ENCODE measurements at regions not wholly inside any gene's neighbourhood (a gene's known extent, or its start where the extent isn't known, plus 50 kb on each side); places are given as distances from the start of the nearest gene placed in this dataset.

DNA sequence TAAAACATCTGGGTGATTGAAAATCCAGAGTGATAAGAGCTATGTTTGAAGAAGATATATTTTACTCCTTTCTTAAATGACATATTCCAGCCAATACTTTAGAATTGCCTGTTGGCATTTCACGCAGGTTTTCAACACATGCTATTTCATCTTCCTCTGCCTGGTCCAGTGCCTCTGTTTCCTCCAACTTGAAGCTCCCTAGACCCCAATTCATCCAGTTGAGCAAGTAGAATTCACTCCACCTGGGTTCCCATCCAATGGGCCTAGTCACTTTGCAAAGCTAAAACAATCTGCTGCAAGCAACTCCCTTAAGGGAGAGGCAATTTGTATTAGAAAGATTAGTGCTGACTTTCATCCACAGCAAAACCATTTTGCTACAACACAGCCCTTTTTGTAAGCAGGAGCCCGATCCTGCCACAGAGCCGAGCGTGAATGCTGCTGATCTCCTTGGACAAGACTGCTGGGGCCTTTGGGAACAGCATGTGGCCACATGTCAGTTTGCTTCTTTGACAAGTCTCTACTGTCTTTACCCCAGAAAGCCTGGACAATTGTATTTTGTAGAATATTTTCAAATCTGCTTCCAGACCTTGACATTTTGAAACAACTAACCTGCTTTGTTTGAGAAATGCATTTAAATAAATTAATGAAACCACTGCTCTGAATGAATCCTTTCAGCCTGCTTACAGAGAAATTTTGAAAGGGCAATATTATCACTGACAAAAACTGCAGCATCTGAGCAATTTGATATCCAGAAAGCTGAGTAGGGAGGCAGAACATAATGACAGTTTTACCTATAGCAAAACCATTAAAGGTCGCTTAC is 259.1 kb downstream of the TDRD15 start:
- Mint-ChIP-seq H3K36me3 (no peaks in the 10 kb centered on the region), H3K27me3 (ENCODE audit: low read depth) (no peaks in the 10 kb centered on the region), H3K9me3 (peaks cover 25% of the 10 kb centered on the region), H3K4me1 (no peaks in the 10 kb centered on the region), H3K4me3 (no peak overlapping the region), H3K27ac (no peak overlapping the region)
- POLR2A ChIA-PET, result no interaction called here
- CTCF ChIA-PET, result interaction anchor here (0.8 kb wide), 1 partner anchor 12 kb away, joined by 3 read pairs; no protein-coding TSS in a partner anchor
- DNase-seq (ENCODE audit: low spot score), result no peak
- TF ChIP-seq SP1 (CRISPR knock-in tag; conservative IDR thresholded peaks at IDR 0.05) (no peak), ZNF317 (CRISPR knock-in tag; IDR thresholded peaks at IDR 0.05; ENCODE audit: borderline replicate concordance, low read depth) (no peak), ZNF219 (CRISPR knock-in tag; IDR thresholded peaks at IDR 0.05; ENCODE audit: borderline replicate concordance) (no peak), MYBL2 (CRISPR knock-in tag; IDR thresholded peaks at IDR 0.05) (no peak), SMAD4 (CRISPR knock-in tag; IDR thresholded peaks at IDR 0.05) (no peak), SMAD3 (CRISPR knock-in tag; IDR thresholded peaks at IDR 0.05; ENCODE audit: borderline replicate concordance) (no peak), NFYB (CRISPR knock-in tag; conservative IDR thresholded peaks at IDR 0.05; ENCODE audit: low read depth) (no peak), FOXK1 (CRISPR knock-in tag; IDR thresholded peaks at IDR 0.05) (no peak), NFE2L1 (CRISPR knock-in tag; IDR thresholded peaks at IDR 0.05) (no peak), ZNF416 (CRISPR knock-in tag; IDR thresholded peaks at IDR 0.05) (no peak), FOXP1 (CRISPR knock-in tag; IDR thresholded peaks at IDR 0.05; ENCODE audit: borderline replicate concordance) (no peak), ZNF263 (CRISPR knock-in tag; IDR thresholded peaks at IDR 0.05; ENCODE audit: low read depth) (no peak)
- TF ChIP-seq, protein P1, sequence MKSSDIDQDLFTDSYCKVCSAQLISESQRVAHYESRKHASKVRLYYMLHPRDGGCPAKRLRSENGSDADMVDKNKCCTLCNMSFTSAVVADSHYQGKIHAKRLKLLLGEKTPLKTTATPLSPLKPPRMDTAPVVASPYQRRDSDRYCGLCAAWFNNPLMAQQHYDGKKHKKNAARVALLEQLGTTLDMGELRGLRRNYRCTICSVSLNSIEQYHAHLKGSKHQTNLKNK (CRISPR knock-in tag; IDR thresholded peaks at IDR 0.05), result no peak
- TF ChIP-seq, protein P2, sequence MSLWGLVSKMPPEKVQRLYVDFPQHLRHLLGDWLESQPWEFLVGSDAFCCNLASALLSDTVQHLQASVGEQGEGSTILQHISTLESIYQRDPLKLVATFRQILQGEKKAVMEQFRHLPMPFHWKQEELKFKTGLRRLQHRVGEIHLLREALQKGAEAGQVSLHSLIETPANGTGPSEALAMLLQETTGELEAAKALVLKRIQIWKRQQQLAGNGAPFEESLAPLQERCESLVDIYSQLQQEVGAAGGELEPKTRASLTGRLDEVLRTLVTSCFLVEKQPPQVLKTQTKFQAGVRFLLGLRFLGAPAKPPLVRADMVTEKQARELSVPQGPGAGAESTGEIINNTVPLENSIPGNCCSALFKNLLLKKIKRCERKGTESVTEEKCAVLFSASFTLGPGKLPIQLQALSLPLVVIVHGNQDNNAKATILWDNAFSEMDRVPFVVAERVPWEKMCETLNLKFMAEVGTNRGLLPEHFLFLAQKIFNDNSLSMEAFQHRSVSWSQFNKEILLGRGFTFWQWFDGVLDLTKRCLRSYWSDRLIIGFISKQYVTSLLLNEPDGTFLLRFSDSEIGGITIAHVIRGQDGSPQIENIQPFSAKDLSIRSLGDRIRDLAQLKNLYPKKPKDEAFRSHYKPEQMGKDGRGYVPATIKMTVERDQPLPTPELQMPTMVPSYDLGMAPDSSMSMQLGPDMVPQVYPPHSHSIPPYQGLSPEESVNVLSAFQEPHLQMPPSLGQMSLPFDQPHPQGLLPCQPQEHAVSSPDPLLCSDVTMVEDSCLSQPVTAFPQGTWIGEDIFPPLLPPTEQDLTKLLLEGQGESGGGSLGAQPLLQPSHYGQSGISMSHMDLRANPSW (CRISPR knock-in tag; conservative IDR thresholded peaks at IDR 0.05; ENCODE audit: low read depth), result no peak
- TF ChIP-seq, protein P3, sequence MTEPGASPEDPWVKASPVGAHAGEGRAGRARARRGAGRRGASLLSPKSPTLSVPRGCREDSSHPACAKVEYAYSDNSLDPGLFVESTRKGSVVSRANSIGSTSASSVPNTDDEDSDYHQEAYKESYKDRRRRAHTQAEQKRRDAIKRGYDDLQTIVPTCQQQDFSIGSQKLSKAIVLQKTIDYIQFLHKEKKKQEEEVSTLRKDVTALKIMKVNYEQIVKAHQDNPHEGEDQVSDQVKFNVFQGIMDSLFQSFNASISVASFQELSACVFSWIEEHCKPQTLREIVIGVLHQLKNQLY (CRISPR knock-in tag; IDR thresholded peaks at IDR 0.05), result no peak
- TF ChIP-seq, protein P4, sequence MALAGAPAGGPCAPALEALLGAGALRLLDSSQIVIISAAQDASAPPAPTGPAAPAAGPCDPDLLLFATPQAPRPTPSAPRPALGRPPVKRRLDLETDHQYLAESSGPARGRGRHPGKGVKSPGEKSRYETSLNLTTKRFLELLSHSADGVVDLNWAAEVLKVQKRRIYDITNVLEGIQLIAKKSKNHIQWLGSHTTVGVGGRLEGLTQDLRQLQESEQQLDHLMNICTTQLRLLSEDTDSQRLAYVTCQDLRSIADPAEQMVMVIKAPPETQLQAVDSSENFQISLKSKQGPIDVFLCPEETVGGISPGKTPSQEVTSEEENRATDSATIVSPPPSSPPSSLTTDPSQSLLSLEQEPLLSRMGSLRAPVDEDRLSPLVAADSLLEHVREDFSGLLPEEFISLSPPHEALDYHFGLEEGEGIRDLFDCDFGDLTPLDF (CRISPR knock-in tag; IDR thresholded peaks at IDR 0.05), result no peak
- TF ChIP-seq, protein P5, sequence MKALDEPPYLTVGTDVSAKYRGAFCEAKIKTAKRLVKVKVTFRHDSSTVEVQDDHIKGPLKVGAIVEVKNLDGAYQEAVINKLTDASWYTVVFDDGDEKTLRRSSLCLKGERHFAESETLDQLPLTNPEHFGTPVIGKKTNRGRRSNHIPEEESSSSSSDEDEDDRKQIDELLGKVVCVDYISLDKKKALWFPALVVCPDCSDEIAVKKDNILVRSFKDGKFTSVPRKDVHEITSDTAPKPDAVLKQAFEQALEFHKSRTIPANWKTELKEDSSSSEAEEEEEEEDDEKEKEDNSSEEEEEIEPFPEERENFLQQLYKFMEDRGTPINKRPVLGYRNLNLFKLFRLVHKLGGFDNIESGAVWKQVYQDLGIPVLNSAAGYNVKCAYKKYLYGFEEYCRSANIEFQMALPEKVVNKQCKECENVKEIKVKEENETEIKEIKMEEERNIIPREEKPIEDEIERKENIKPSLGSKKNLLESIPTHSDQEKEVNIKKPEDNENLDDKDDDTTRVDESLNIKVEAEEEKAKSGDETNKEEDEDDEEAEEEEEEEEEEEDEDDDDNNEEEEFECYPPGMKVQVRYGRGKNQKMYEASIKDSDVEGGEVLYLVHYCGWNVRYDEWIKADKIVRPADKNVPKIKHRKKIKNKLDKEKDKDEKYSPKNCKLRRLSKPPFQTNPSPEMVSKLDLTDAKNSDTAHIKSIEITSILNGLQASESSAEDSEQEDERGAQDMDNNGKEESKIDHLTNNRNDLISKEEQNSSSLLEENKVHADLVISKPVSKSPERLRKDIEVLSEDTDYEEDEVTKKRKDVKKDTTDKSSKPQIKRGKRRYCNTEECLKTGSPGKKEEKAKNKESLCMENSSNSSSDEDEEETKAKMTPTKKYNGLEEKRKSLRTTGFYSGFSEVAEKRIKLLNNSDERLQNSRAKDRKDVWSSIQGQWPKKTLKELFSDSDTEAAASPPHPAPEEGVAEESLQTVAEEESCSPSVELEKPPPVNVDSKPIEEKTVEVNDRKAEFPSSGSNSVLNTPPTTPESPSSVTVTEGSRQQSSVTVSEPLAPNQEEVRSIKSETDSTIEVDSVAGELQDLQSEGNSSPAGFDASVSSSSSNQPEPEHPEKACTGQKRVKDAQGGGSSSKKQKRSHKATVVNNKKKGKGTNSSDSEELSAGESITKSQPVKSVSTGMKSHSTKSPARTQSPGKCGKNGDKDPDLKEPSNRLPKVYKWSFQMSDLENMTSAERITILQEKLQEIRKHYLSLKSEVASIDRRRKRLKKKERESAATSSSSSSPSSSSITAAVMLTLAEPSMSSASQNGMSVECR (CRISPR knock-in tag; IDR thresholded peaks at IDR 0.05; ENCODE audit: borderline replicate concordance), result no peak
- TF ChIP-seq, protein P6, sequence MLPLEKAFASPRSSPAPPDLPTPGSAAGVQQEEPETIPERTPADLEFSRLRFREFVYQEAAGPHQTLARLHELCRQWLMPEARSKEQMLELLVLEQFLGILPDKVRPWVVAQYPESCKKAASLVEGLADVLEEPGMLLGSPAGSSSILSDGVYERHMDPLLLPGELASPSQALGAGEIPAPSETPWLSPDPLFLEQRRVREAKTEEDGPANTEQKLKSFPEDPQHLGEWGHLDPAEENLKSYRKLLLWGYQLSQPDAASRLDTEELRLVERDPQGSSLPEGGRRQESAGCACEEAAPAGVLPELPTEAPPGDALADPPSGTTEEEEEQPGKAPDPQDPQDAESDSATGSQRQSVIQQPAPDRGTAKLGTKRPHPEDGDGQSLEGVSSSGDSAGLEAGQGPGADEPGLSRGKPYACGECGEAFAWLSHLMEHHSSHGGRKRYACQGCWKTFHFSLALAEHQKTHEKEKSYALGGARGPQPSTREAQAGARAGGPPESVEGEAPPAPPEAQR (CRISPR knock-in tag; IDR thresholded peaks at IDR 0.05), result no peak
- TF ChIP-seq, protein P7, sequence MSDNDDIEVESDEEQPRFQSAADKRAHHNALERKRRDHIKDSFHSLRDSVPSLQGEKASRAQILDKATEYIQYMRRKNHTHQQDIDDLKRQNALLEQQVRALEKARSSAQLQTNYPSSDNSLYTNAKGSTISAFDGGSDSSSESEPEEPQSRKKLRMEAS (CRISPR knock-in tag; IDR thresholded peaks at IDR 0.05), result no peak
- no peak for ATAC-seq

All from WTC11 (cell line).